Activated CD4-positive, alpha-beta T cell treated with anti-CD3 and anti-CD28 coated beads, Interleukin-2, Interleukin-6, amounts not matched to agents 100 ng/mL and 50 ng/mL, durations not matched to agents 16 hours and 8 hours (primary cell): ENCODE measurements at regions not wholly inside any gene's neighbourhood (a gene's known extent, or its start where the extent isn't known, plus 50 kb on each side); places are given as distances from the start of the nearest gene placed in this dataset.
"Not testable (repeated sequence)": the region's sequence is repeated elsewhere in the genome, so short reads cannot be mapped to it uniquely, and the experiment has no call there.

Experiments used
- DNase-seq: peaks from one replicate; pipeline ENCODE4 v3.0.0-alpha.2; 2020

DNA sequence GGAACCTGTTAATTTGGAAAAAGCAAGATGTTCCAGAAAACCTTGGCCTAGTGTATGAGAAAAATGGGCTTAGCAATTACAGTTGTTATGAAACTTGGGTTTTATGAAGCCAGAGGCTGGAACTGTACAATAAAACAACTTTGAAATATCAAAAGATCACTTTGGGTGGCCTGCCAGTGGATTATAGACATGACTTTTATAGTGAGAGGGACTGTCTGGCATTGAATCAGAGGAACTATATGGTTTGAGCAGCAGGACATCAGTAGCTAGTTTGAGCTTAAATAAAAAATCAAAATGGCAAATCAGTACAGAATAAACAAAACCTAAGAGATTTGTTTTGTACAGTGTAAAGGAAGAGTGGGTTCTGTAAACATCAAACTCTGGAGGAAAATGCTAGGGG lies 115.0 kb upstream of the PTPRG start:
- no peak for DNase-seq

DNA sequence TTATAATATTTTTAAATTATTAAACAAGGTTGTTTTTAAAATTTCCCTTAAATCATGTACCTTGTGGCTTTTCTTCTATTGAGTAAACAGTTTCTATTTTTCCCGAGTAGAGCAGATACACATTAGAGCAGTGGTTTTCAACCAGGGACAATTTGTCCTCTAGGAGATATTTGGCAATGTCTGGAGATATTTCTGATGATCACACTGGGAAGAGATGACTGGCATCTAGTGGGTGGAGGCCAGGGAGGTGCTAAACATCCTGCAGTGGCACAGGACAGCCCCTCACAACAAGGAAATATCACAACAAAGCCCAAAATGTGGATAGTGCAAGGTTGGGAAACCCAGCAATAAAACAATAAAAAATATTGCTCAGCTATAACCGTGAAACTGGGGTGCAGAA lies 113.0 kb upstream of the PTPRG start:
- DNase-seq = no peak

DNA sequence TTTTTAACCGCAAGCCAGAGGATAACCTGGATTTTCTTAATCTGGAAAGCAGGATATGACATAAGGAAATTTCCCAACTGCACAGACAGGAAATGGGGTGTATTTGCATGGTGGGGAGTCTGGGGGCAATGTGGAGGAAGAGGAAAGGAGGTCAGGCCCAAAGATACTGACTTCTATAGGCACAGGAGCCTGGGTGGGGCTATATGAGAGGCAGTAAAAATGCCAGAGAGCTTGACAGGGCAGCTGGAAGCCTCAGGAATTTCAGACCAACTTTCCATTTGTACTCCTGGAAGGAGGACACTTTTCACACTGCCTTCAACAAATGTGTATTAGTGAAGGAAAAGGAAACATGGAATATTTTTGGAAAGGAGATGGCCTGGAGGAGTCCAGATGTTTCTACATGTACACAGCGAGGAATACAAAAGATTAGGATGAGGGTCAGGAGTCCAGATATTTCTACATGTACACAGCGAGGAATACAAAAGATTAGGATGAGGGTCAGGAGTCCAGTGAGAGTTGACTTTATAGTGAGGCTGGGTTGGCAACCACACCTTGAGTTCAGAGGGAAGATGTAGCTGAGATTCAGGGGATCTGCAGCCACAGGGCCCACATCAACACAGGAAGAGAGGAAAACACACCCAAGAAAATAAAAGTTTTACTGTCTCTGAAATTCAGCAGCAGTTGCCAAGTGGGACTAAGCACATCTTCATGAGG lies 111.9 kb upstream of the PTPRG start:
- DNase-seq = no peak

GRCh38 chr3:61450866-61451265 lies 110.5 kb upstream of the PTPRG start:
- DNase-seq = no peak

GRCh38 chr3:61451841-61452240 lies 109.5 kb upstream of the PTPRG start:
- DNase-seq = no peak

GRCh38 chr3:61452535-61453090 lies 108.8 kb upstream of the PTPRG start:
- DNase-seq = no peak

- DNase-seq = no peak
These were observed 107.3 kb upstream of the PTPRG start for GRCh38 chr3:61454006-61454585.

- no peak for DNase-seq
These were observed 106.6 kb upstream of the PTPRG start for GRCh38 chr3:61454801-61455200.

DNA sequence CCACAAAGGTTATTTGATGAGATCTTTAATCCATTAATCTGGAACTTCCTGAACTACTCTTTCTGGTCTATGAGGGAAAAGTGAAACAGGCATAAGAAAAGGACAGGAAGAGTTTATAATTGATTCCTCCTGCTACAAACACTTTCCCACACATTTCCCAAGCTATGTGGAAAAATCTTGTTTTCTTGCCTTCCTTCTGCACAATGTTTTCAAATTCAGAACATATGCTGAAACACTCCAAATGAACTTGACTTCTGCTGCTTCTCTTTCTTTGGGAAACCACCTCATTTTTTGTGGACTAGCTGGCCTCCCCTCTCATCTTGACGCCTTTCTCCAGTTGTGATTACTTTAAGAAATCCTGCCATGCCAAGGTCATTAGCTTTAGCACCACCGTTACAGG lies 100.7 kb upstream of the PTPRG start:
- no peak for DNase-seq

DNA sequence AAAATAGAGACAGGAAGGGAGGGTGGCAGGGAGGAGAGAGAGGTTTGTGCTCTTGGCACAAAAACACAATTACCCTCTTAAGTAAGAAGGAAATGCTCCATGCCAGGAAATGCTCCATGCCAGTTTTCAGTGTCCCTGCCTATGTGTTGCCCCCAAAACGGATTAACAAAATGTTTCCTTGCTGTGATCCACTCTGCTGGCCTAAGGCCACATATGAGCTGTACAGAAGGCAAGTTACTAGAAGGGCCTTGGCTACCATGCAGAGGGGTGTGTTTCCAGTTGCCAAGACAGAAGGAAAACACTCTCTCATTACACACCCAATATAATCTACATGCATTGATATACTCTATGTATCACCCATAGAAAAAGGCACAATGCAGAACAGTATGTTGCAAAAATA lies 98.2 kb upstream of the PTPRG start:
- DNase-seq = no peak

GRCh38 chr3:61464518-61465140 lies 96.7 kb upstream of the PTPRG start:
- DNase-seq = no peak

DNA sequence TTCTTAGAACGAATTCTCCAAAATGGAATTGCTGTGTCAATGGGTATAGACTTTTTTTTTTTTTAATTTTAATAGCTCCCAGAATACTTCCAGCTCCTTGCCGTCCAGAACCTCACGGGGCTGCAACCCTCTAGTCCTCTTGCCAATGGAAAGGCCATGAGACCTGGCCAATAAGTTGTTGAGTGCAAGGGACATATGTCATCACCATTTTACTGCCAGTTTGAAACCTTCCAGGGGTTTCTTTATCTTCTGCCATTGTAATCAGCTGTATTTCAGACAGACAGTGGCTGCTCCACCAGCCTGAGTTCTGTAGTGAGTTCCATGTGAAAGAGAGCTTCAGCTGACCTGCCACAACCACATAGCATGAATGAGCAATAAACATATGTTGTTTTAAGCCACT lies 95.0 kb upstream of the PTPRG start:
- DNase-seq = no peak

DNA sequence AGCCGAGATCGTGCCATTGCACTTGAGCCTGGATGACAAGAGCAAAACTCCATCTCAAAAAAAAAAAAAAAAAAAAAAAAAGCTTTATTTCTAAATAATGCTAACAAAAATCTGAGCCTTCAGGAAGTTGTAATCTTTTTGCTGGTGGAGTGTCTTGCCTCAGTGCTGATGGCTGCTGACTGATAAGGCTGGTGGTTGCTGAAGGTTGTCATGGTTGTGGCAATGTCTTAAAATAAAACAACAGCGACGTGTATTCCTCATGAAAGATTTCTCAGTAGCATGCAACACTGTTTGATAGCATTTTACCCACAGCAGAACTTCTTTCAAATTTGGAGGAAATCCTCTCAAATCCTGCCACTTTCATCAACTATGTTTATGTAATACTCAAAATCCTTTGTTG lies 77.4 kb upstream of the PTPRG start:
- DNase-seq = no peak

GRCh38 chr3:61493339-61493738 lies 68.0 kb upstream of the PTPRG start:
- DNase-seq = no peak

DNA sequence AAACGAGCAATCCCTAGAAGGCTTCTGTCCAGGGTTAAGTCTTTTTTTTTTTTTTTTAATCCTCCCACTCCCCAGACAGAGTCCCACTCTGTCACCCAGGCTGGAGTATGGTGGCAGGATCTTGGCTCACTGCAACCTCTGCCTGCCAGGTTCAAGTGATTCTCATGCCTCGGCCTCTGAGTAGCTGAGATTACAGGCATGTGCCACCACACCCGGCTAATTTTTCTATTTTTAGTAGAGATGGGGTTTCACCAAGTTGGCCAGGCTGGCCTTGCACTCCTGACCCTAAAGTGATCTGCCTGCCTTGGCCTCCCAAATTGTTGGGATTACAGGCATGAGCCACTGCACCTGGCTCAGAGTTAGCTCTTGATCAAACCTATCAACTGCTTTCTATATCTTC lies 67.1 kb upstream of the PTPRG start:
- DNase-seq = not testable (repeated sequence)

DNA sequence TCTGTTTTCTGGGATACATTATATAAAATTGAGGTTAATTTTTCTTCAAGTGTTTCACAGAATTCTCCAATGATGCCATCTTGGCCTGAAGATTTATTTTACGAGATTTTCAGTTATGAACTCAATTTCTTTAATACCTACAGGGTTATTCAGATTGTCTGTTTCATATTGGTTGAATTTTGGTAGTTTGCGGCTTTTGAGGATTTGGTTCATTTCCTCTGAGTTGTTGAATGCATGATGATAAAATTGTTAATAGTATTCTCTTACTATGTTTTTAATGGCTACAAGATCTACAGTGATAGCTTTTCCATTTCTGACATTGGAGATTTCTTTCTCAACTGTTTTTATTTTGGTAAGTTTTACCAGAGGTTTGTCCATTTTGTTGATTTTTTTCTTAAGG lies 63.9 kb upstream of the PTPRG start:
- DNase-seq = no peak

- DNase-seq = no peak
These were observed 56.2 kb upstream of the PTPRG start for GRCh38 chr3:61505197-61505596.

DNA sequence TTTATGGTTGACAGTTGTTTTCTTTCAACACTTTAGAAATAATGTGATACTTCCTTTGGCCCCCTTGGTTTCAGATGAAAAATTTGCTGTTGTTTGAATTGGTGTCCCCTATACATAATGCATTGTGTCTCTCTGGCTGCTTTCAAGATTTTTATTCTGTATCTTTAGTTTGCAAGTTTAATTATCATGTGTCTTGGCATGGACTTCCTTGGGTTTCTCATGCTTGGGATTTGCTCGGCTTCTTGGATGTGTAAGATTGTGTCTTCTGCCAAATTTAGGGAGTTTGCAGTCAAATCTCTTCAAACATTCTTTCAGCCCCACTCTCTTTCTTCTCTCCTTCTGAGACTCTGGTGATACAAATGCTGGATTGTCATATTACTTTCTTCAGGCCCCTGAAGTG lies 53.4 kb upstream of the PTPRG start:
- DNase-seq = no peak
